A549 (cell line): ENCODE measurements at regions not wholly inside any gene's neighbourhood (a gene's known extent, or its start where the extent isn't known, plus 50 kb on each side); places are given as distances from the start of the nearest gene placed in this dataset.

Experiments
- ATAC-seq, 2 experiments: fragments of 200-7000 bp in 1 of 2; fragments of >200 bp in 1 of 2; cut with Nextera tagmentation in 1 of 2; cut with Tn5 transposase in 1 of 2; 3 replicates each; pipeline versions ENCODE4 v1.8.0 to v1.9.1; 2018 to 2020; ENCODE audit warnings: mild to moderate bottlenecking in 1 of 2, moderate library complexity in 1 of 2
- CTCF ChIA-PET: fragments of 300-600 bp; sonication (Branson Sonifier 250); formaldehyde crosslinking; extraction: SDS; loops from one replicate; lab custom pipeline; 2021; ENCODE audit warnings: antibody characterized with exemption, inconsistent platforms; lab: Yijun Ruan, JAX
- POLR2A ChIA-PET: fragments of 350-600 bp; formaldehyde crosslinking; extraction: SDS; loops from one replicate; lab custom pipeline; 2021; ENCODE audit warnings: antibody characterized with exemption, inconsistent platforms; lab: Yijun Ruan, JAX
- DNase-seq, 2 experiments: peaks; one replicate each; pipeline versions ENCODE4 v3.0.0 to v3.0.0-alpha.2; 2011 to 2016; ENCODE audit warnings: low read depth in 1 of 2, low spot score in 1 of 2
- FAIRE-seq: peaks from 2 replicates; lab custom pipeline; 2011; peaks lifted over from hg19 to GRCh38; lab: Jason Lieb, UNC
- H3K27ac ChIP-seq, 2 experiments: fragments of >200 bp; sonication (Bioruptor Twin); formaldehyde crosslinking; 3 replicates each; pipeline ENCODE4 v1.5.1; 2016 to 2017
- H3K4me1 ChIP-seq: fragments of >200 bp; sonication (Bioruptor Twin); formaldehyde crosslinking; 3 replicates; pipeline ENCODE4 v1.6.1; 2016
- H3K4me2 ChIP-seq: fragments of >200 bp; sonication (Bioruptor Twin); formaldehyde crosslinking; 3 replicates; pipeline ENCODE4 v1.6.1; 2016
- H3K4me3 ChIP-seq: fragments of >200 bp; sonication (Bioruptor Twin); formaldehyde crosslinking; 3 replicates; pipeline ENCODE4 v1.5.1; 2016
- H3K9me3 ChIP-seq: fragments of >200 bp; sonication (Bioruptor Twin); formaldehyde crosslinking; 3 replicates; pipeline ENCODE4 v1.6.1; 2016
- BHLHE40 ChIP-seq: IDR thresholded peaks from 2 replicates; pipeline ENCODE4 v1.6.1; 2012; ENCODE audit warnings: low read depth, low read length, inconsistent platforms
- CEBPB ChIP-seq, 2 experiments: fragments of >200 bp in 1 of 2; sonication (Bioruptor Twin) in 1 of 2; formaldehyde crosslinking in 1 of 2; IDR thresholded peaks; 2 replicates each; pipeline ENCODE4 v1.6.1; 2012 to 2016
- FOSB ChIP-seq: fragments of 250-450 bp; sonication (Bioruptor Pico); IDR thresholded peaks from 2 replicates; pipeline ENCODE4 v1.5.0; 2020; ENCODE audit warnings: mild to moderate bottlenecking, moderate library complexity
- FOSL2 ChIP-seq, 2 experiments: fragments of 450-650 bp in 1 of 2; fragments of >200 bp in 1 of 2; sonication (Bioruptor Twin) in 1 of 2; formaldehyde crosslinking; IDR thresholded peaks; 2 replicates each; pipeline versions ENCODE4 v1.5.0 to v1.6.1; 2016 to 2020; ENCODE audit warnings: mild to moderate bottlenecking in 1 of 2, moderate library complexity in 1 of 2
- FOXS1 ChIP-seq: fragments of 250-450 bp; sonication (Bioruptor Pico); IDR thresholded peaks from 2 replicates; pipeline ENCODE4 v1.5.0; 2020; ENCODE audit warnings: mild to moderate bottlenecking, moderate library complexity
- GATA3 ChIP-seq: IDR thresholded peaks from 2 replicates; pipeline ENCODE4 v1.6.1; 2012; ENCODE audit warnings: borderline replicate concordance
- HOXA7 ChIP-seq: fragments of 250-450 bp; sonication (Bioruptor Pico); IDR thresholded peaks from 2 replicates; pipeline ENCODE4 v1.5.0; 2020; ENCODE audit warnings: mild to moderate bottlenecking, moderate library complexity
- HOXB13 ChIP-seq: fragments of 250-450 bp; sonication (Bioruptor Pico); IDR thresholded peaks from 2 replicates; pipeline ENCODE4 v1.5.0; 2020; ENCODE audit warnings: low read depth, mild to moderate bottlenecking, moderate library complexity
- JUN ChIP-seq, 2 experiments: fragments of >200 bp; sonication (Bioruptor Twin); formaldehyde crosslinking; IDR thresholded peaks; 2 replicates in 1 of 2; 3 replicates in 1 of 2; pipeline ENCODE4 v1.6.1; 2016 to 2017
- KDM5A ChIP-seq: fragments of 200-600 bp; sonication (generic); IDR thresholded peaks from 2 replicates; pipeline ENCODE4 v1.6.1; 2016; ENCODE audit warnings: antibody characterized with exemption, mild to moderate bottlenecking
- MAFK ChIP-seq: fragments of 450-650 bp; IDR thresholded peaks from 2 replicates; pipeline ENCODE4 v1.6.1; 2014; ENCODE audit not compliant: partially characterized antibody
- NPAS2 ChIP-seq: fragments of 250-450 bp; sonication (Bioruptor Pico); IDR thresholded peaks from 2 replicates; pipeline ENCODE4 v1.8.0; 2022; ENCODE audit warnings: mild to moderate bottlenecking, moderate library complexity, borderline replicate concordance
- PHF8 ChIP-seq: fragments of 200-600 bp; sonication (generic); IDR thresholded peaks from 2 replicates; pipeline ENCODE4 v1.6.1; 2016; ENCODE audit warnings: low read depth, mild to moderate bottlenecking, antibody characterized with exemption, moderate library complexity, borderline replicate concordance
- POLR2A ChIP-seq: IDR thresholded peaks from 2 replicates; pipeline ENCODE4 v1.6.1; 2012; ENCODE audit warnings: mild to moderate bottlenecking, low read length
- RNF2 ChIP-seq: fragments of 200-600 bp; sonication (generic); IDR thresholded peaks from 2 replicates; pipeline ENCODE4 v1.6.1; 2016; ENCODE audit warnings: low read depth, mild to moderate bottlenecking, antibody characterized with exemption, moderate library complexity, borderline replicate concordance
- SREBF2 ChIP-seq: fragments of 450-650 bp; IDR thresholded peaks from 2 replicates; pipeline ENCODE4 v1.6.1; 2014; ENCODE audit warnings: mild to moderate bottlenecking, moderate library complexity
- TP53 ChIP-seq: fragments of 250-450 bp; sonication (Bioruptor Pico); IDR thresholded peaks from 2 replicates; pipeline ENCODE4 v1.5.0; 2021; ENCODE audit warnings: mild to moderate bottlenecking, moderate library complexity
- ZFP36 ChIP-seq: fragments of 450-650 bp; IDR thresholded peaks from 2 replicates; pipeline ENCODE4 v1.6.1; 2014; ENCODE audit warnings: borderline replicate concordance; ENCODE audit not compliant: partially characterized antibody
- WGBS: methylation state at CpG from one replicate; pipeline ENCODE4 v1.1.6; 2017; ENCODE audit errors: missing lambda C conversion rate; 5-methylcytosine and 5-hydroxymethylcytosine counted together
- TF ChIP-seq, protein P1 (sequence below): fragments of >200 bp; sonication (Bioruptor Twin); formaldehyde crosslinking; IDR thresholded peaks from 2 replicates; pipeline ENCODE4 v1.6.1; 2016
- TF ChIP-seq, protein P2 (sequence below): fragments of 250-450 bp; sonication (Bioruptor Pico); IDR thresholded peaks from 2 replicates; pipeline ENCODE4 v1.5.0; 2021; ENCODE audit warnings: mild to moderate bottlenecking, moderate library complexity, borderline replicate concordance
- TF ChIP-seq, protein P3 (sequence below): fragments of >200 bp; sonication (Bioruptor Twin); formaldehyde crosslinking; IDR thresholded peaks from 3 replicates; pipeline ENCODE4 v1.6.1; 2016
- TF ChIP-seq, protein P4 (sequence below): fragments of 450-650 bp; IDR thresholded peaks from 2 replicates; pipeline ENCODE4 v1.6.1; 2014; ENCODE audit warnings: antibody characterized with exemption

DNA sequence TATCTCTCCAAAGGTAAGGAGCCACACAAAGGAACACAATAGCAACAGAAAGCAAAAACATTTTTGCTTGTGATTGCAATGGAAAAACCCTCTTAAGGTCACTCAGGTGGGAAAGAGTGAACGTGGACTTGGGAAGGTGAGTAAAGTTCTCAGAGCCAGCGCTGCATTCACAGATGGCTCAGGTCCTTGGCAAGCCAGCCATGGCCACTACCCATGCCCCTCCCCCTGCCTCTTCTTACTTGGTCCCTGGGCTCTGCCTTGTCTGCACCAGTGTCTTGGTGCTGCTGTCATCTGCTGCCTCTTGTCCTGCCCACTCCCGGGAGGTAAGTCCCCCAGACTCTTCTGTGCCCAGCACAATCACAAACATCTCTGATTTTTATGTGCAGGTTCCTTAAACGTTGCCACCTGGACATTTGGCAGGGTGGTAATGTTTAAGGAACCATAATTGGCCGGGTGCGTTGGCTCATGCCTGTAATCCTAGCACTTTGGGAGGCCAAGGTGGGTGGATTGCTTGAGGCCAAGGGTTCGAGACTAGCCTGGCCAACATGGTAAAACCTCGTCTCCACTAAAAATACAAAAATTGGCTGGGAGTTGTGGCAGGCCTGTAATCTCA lies 74.6 kb downstream of the FEM1C start:
- 79% methylated on average over 8 of the region's 8 CpGs for WGBS
- CTCF ChIA-PET, result no interaction called here
- FAIRE-seq, result no peak

DNA sequence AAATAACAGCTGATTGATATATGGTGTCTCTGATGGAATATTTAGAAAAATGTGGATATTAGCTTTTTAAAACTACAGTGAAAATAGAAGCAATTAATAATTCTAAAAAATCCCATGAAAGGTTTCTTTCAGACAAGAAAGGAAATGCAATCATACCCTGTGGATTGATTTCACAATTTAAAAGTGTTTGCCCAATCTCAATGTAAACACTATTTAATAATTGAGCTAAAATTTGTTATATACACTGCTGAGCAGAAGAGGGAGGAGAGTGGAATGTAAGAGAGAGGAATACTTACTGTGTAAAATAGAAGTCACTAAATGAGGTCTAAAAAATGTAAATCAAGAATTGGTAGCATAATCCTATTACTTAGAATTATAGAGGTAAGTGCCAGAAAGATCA lies 76.9 kb downstream of the FEM1C start:
- Histone ChIP-seq H3K9me3 (no peaks in the 10 kb centered on the region), H3K27ac (peak overlapping the region in 1 of 2 experiments; percentile 48; a peak in 2 of 6 replicates), H3K4me3 (no peak overlapping the region), H3K4me1 (peaks cover 21% of the 10 kb centered on the region), H3K4me2 (peak overlapping the region; percentile 59)
- TF ChIP-seq, protein P1, sequence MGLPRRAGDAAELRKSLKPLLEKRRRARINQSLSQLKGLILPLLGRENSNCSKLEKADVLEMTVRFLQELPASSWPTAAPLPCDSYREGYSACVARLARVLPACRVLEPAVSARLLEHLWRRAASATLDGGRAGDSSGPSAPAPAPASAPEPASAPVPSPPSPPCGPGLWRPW, result peak; percentile 54; the same call in 1 of the 2 replicates
- no peak for TF ChIP-seq BHLHE40
- TF ChIP-seq CEBPB (IDR thresholded peaks at IDR 0.05), result peak; percentile 80 to 90
- no peak for ATAC-seq
- FAIRE-seq, result no peak
- CTCF ChIA-PET, result no interaction called here
- POLR2A ChIA-PET, result no interaction called here
- no peak for DNase-seq

More for the DNA sequence above, 74.6 kb downstream of the FEM1C start:
- H3K4me3 ChIP-seq, result no peak overlapping the region
- peaks cover 21% of the 10 kb centered on the region for H3K4me1 ChIP-seq
- H3K27ac ChIP-seq, result no peak overlapping the region
- TF ChIP-seq CEBPB (IDR thresholded peaks at IDR 0.05) (no peak), KDM5A (no peak), GATA3 (no peak), SREBF2 (no peak), FOSB (CRISPR knock-in tag) (no peak), JUN (IDR thresholded peaks at IDR 0.05) (no peak), FOSL2 (IDR thresholded peaks at IDR 0.05) (no peak), FOSL2 (CRISPR knock-in tag; IDR thresholded peaks at IDR 0.05) (no peak), FOXS1 (CRISPR knock-in tag) (no peak), PHF8 (no peak), RNF2 (no peak), ZFP36 (no peak), POLR2A (no peak), HOXB13 (CRISPR knock-in tag) (no peak), HOXA7 (CRISPR knock-in tag) (no peak), MAFK (no peak), TP53 (CRISPR knock-in tag) (no peak), NPAS2 (CRISPR knock-in tag) (no peak)
- TF ChIP-seq, protein P2, sequence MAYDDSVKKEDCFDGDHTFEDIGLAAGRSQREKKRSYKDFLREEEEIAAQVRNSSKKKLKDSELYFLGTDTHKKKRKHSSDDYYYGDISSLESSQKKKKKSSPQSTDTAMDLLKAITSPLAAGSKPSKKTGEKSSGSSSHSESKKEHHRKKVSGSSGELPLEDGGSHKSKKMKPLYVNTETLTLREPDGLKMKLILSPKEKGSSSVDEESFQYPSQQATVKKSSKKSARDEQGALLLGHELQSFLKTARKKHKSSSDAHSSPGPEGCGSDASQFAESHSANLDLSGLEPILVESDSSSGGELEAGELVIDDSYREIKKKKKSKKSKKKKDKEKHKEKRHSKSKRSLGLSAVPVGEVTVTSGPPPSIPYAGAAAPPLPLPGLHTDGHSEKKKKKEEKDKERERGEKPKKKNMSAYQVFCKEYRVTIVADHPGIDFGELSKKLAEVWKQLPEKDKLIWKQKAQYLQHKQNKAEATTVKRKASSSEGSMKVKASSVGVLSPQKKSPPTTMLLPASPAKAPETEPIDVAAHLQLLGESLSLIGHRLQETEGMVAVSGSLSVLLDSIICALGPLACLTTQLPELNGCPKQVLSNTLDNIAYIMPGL (CRISPR knock-in tag), result no peak
- TF ChIP-seq, protein P3, sequence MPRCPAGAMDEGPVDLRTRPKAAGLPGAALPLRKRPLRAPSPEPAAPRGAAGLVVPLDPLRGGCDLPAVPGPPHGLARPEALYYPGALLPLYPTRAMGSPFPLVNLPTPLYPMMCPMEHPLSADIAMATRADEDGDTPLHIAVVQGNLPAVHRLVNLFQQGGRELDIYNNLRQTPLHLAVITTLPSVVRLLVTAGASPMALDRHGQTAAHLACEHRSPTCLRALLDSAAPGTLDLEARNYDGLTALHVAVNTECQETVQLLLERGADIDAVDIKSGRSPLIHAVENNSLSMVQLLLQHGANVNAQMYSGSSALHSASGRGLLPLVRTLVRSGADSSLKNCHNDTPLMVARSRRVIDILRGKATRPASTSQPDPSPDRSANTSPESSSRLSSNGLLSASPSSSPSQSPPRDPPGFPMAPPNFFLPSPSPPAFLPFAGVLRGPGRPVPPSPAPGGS, result no peak
- TF ChIP-seq, protein P4, sequence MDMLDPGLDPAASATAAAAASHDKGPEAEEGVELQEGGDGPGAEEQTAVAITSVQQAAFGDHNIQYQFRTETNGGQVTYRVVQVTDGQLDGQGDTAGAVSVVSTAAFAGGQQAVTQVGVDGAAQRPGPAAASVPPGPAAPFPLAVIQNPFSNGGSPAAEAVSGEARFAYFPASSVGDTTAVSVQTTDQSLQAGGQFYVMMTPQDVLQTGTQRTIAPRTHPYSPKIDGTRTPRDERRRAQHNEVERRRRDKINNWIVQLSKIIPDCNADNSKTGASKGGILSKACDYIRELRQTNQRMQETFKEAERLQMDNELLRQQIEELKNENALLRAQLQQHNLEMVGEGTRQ, result no peak
- H3K9me3 ChIP-seq, result no peaks in the 10 kb centered on the region
- ATAC-seq (no peak), DNase-seq (no peak)
- POLR2A ChIA-PET, result no interaction called here
- no peak overlapping the region for H3K4me2 ChIP-seq
